Heart right ventricle (tissue), 16 donors: ENCODE measurements at regions not wholly inside any gene's neighbourhood (a gene's known extent, or its start where the extent isn't known, plus 50 kb on each side); places are given as distances from the start of the nearest gene placed in this dataset.

Experiments
- ATAC-seq, 8 donors: fragments of 200-7000 bp; cut with Tn5 transposase; one replicate each; pipeline ENCODE4 v1.9.1; 2020; ENCODE audit warnings: mild to moderate bottlenecking in 8 of 8, moderate library complexity in 8 of 8, moderate number of reproducible peaks in 1 of 8
- DNase-seq, 2 donors: peaks; one replicate each; pipeline ENCODE4 v3.0.0-alpha.2; 2020
- H3K27ac ChIP-seq, 10 donors: fragments of 200-600 bp; sonication (generic) in 2 of 10; one replicate each; pipeline versions ENCODE4 v1.5.0 to v1.8.0; 2020 to 2022; ENCODE audit warnings: mild to moderate bottlenecking in 3 of 10
- H3K27me3 ChIP-seq, 7 donors: fragments of 200-600 bp; one replicate each; pipeline ENCODE4 v1.8.0; 2021 to 2022; ENCODE audit warnings: mild to moderate bottlenecking in 2 of 7
- H3K36me3 ChIP-seq, 9 donors: fragments of 200-600 bp; sonication (generic) in 1 of 9; one replicate each; pipeline versions ENCODE4 v1.5.0 to v1.8.0; 2020 to 2022; ENCODE audit warnings: mild to moderate bottlenecking in 2 of 9
- H3K4me1 ChIP-seq, 9 donors: fragments of 200-600 bp; sonication (generic) in 1 of 9; one replicate each; pipeline versions ENCODE4 v1.5.0 to v1.8.0; 2020 to 2022; ENCODE audit warnings: mild to moderate bottlenecking in 4 of 9
- H3K4me3 ChIP-seq, 10 donors: fragments of 200-600 bp; sonication (generic) in 2 of 10; one replicate each; pipeline versions ENCODE4 v1.5.0 to v1.8.0; 2020 to 2022; ENCODE audit warnings: mild to moderate bottlenecking in 7 of 10, moderate library complexity in 2 of 10
- H3K9me3 ChIP-seq, 11 donors: fragments of 200-600 bp in 10 of 11; sonication (generic) in 2 of 11; one replicate each; pipeline versions ENCODE4 v1.5.0 to v1.8.0; 2013 to 2022; ENCODE audit warnings: mild to moderate bottlenecking in 2 of 11, control low read depth in 1 of 11, moderate library complexity in 1 of 11
- CTCF ChIP-seq, 9 donors: fragments of 200-600 bp; sonication (generic) in 2 of 9; IDR thresholded peaks; one replicate each; pipeline versions ENCODE4 v1.5.0 to v1.8.0; 2021 to 2022; ENCODE audit warnings: antibody characterized with exemption in 9 of 9, mild to moderate bottlenecking in 5 of 9, moderate library complexity in 1 of 9
- WGBS, 2 donors: extraction: QIAGEN DNeasy Blood & Tissue Kit; methylation state at CpG; one replicate each; pipeline ENCODE4 v1.1.7; 2013; ENCODE audit warnings: inconsistent platforms in 1 of 2; 5-methylcytosine and 5-hydroxymethylcytosine counted together
- intact Hi-C, 10 donors: fragments of 100-400 bp; cut with DNase I; formaldehyde crosslinking; loops; one replicate each; pipeline versions ENCODE4 v1.11.1 to v1.14.2; 2022
- donor health status: Arrhythmogenic right ventricular cardiomyopathy.
- donor health status: ischemic (EF 13 %, LVEDD 7.1; RV severe dilation, severe dysfunction).
- donor health status: healthy with polysubstance abuse.
- donor health status: DM: no; HTN: yes; CAD: no.
- donor health status: DM: no; HTN: no; CAD: no.
- donor health status: ischemic (EF 25% LVEDD 6.9; RV normal size, moderate dysfunction).
- donor health status: ischemic (EF 25% LVEDD 5.7; RV mildly dilated, moderate dysfunction).
- donor health status: healthy.
- donor health status: DM: yes; HTN: yes; CAD: no.
- donor health status: Ischemic cardiomyopathy.
- donor health status: ischemic (EF 35%, LVEDD 5.7; RV mildly dilated, moderate dysfunction).
- donor health status: nonischemic (EF 11% LVEDD 7.7; RV severe dilation, severe dysfunction).
- donor health status: DM: yes; HTN: yes; CAD: no.
- donor health status: PGD.
- donor health status: ischemic (EF 29% LVEDD 5.4; RV normal size, mild dysfunction).
- donor health status: nonischemic (EF 23%, LVEDD 6.1; RV moderate dilation, normal function).

- intact Hi-C loops: no loop called here
- H3K27ac ChIP-seq: no peak overlapping the region
- H3K36me3 ChIP-seq: no peaks in the 10 kb centered on the region
- no peaks in the 10 kb centered on the region for H3K4me1 ChIP-seq
- WGBS, 2 donors: 66 to 78% methylated on average over 2 of the region's 2 CpGs
- no peak for ATAC-seq
- no peaks in the 10 kb centered on the region for H3K27me3 ChIP-seq
- H3K4me3 ChIP-seq: no peak overlapping the region
- no peak for TF ChIP-seq CTCF (IDR thresholded peaks at IDR 0.05)
- H3K9me3 ChIP-seq: peaks cover 0 to 42% (median 8%) of the 10 kb centered on the region in 11 donors
- no peak for DNase-seq
Observed at GRCh38 chr9:11676821-11677220, 1016.4 kb upstream of the TYRP1 start.

- TF ChIP-seq CTCF (IDR thresholded peaks at IDR 0.05): no peak
- Histone ChIP-seq H3K9me3 (no peaks in the 10 kb centered on the region), H3K4me3 (no peak overlapping the region), H3K27me3 (no peaks in the 10 kb centered on the region), H3K4me1 (no peaks in the 10 kb centered on the region), H3K36me3 (no peaks in the 10 kb centered on the region), H3K27ac (no peak overlapping the region)
- DNase-seq (no peak), ATAC-seq (no peak)
- intact Hi-C loops: loop anchor here in 2 of 10 donors (2.0 to 10.0 kb wide), 2 partner anchors 62 to 72 kb away; no protein-coding TSS in a partner anchor
Observed at GRCh38 chr9:11686733-11687132, 1006.5 kb upstream of the TYRP1 start.

DNA sequence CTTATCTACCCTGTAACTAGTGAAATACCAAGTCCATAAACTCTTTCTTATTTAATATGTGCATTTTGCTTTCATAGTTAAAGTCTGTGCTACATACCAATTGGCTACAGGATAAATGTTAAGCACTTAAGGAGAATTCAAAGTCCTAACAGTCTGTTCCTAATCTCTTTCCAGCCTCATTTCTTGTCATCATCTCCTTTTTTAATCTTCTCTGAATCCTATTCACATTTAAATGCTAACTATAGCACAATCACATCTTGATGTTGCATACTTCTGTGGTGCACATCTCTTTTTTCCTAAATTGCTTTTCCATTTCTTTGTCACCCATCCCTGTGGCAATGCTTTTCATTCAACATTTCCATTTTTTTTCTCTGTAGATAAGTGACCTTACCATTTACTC is 996.1 kb upstream of the TYRP1 start:
- no peaks in the 10 kb centered on the region for H3K27me3 ChIP-seq
- peaks cover 0 to 3% (median 0%) of the 10 kb centered on the region in 11 donors for H3K9me3 ChIP-seq
- no peak overlapping the region for H3K4me3 ChIP-seq
- intact Hi-C loops: no loop called here
- H3K36me3 ChIP-seq: no peaks in the 10 kb centered on the region
- H3K4me1 ChIP-seq: no peaks in the 10 kb centered on the region
- TF ChIP-seq CTCF (IDR thresholded peaks at IDR 0.05): no peak
- DNase-seq (no peak), ATAC-seq (no peak)
- H3K27ac ChIP-seq: no peak overlapping the region

DNA sequence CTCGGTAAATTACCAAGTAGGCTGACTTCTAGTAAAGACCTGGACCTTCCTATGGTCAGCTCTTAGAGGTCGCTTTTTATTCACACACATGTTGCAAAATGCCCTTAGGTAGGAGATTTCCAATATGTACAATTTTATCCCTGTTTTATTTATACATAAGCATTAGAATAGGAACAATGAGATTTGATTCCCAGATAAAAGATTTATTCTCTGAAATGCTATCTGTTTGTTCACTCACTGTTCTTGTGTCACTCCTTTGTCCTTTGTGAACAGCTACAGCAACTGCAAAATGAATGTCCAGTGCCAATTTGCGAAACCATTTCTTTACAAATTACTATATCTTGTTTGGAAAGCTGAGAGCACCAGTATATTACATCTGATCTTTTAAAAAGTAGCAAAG is 991.5 kb upstream of the TYRP1 start:
- Histone ChIP-seq H3K9me3 (no peaks in the 10 kb centered on the region), H3K27ac (no peak overlapping the region), H3K4me1 (no peaks in the 10 kb centered on the region), H3K4me3 (no peak overlapping the region), H3K36me3 (no peaks in the 10 kb centered on the region), H3K27me3 (no peaks in the 10 kb centered on the region)
- intact Hi-C loops: loop anchor here in 1 of 10 donors (10.0 kb wide), 1 partner anchor 57 kb away; no protein-coding TSS in a partner anchor
- 86% methylated on average over 3 of the region's 3 CpGs for WGBS, 2 donors
- ATAC-seq (no peak), DNase-seq (no peak)
- TF ChIP-seq CTCF (IDR thresholded peaks at IDR 0.05): no peak
